Activated CD8-positive, alpha-beta memory T cell treated with anti-CD3 and anti-CD28 coated beads, Interleukin-2, amount 50 U/mL, for 24 hours (primary cell): ENCODE measurements at regions not wholly inside any gene's neighbourhood (a gene's known extent, or its start where the extent isn't known, plus 50 kb on each side); places are given as distances from the start of the nearest gene placed in this dataset.
"Not testable (repeated sequence)": the region's sequence is repeated elsewhere in the genome, so short reads cannot be mapped to it uniquely, and the experiment has no call there.

Source experiments
- DNase-seq: peaks from one replicate; pipeline ENCODE4 v3.0.0-alpha.2; 2020; ENCODE audit errors: extremely low read depth

GRCh38 chr9:40934480-40934879, 194.0 kb downstream of the FOXD4L6 start:
- DNase-seq = not testable (repeated sequence)

- not testable (repeated sequence) for DNase-seq
Observed at GRCh38 chr9:40930426-40930825, 198.1 kb downstream of the FOXD4L6 start.

- DNase-seq = not testable (repeated sequence)
Observed at GRCh38 chr9:40929488-40929845, 199.0 kb downstream of the FOXD4L6 start.

GRCh38 chr9:40928803-40929487, 199.5 kb downstream of the FOXD4L6 start:
- DNase-seq = no peak

- no peak for DNase-seq
Observed at GRCh38 chr9:40927851-40928802, 200.4 kb downstream of the FOXD4L6 start.

GRCh38 chr9:40927260-40927631, 201.2 kb downstream of the FOXD4L6 start:
- DNase-seq = no peak

GRCh38 chr9:40926404-40927259, 201.8 kb downstream of the FOXD4L6 start:
- no peak for DNase-seq

GRCh38 chr9:40925149-40925548, 203.3 kb downstream of the FOXD4L6 start:
- DNase-seq = no peak

GRCh38 chr9:40916399-40916783, 212.1 kb downstream of the FOXD4L6 start:
- not testable (repeated sequence) for DNase-seq

- not testable (repeated sequence) for DNase-seq
Observed at GRCh38 chr9:40915660-40916398, 212.7 kb downstream of the FOXD4L6 start.

GRCh38 chr9:40914772-40915659, 213.5 kb downstream of the FOXD4L6 start:
- no peak for DNase-seq

GRCh38 chr9:40913928-40914673, 214.4 kb downstream of the FOXD4L6 start:
- no peak for DNase-seq

- DNase-seq = no peak
Observed at GRCh38 chr9:40913096-40913719, 215.3 kb downstream of the FOXD4L6 start.

GRCh38 chr9:40912679-40913078, 215.8 kb downstream of the FOXD4L6 start:
- DNase-seq = not testable (repeated sequence)

- DNase-seq = no peak
Observed at GRCh38 chr9:40911647-40912046, 216.8 kb downstream of the FOXD4L6 start.

- not testable (repeated sequence) for DNase-seq
Observed at GRCh38 chr9:40910995-40911394, 217.5 kb downstream of the FOXD4L6 start.

GRCh38 chr9:40909821-40910220, 218.7 kb downstream of the FOXD4L6 start:
- DNase-seq = no peak

GRCh38 chr9:40909111-40909510, 219.4 kb downstream of the FOXD4L6 start:
- not testable (repeated sequence) for DNase-seq
